Activated naive CD4-positive, alpha-beta T cell treated with anti-CD3 and anti-CD28 coated beads, Interleukin-2, amount 50 U/mL, for 24 hours (primary cell): ENCODE measurements at regions not wholly inside any gene's neighbourhood (a gene's known extent, or its start where the extent isn't known, plus 50 kb on each side); places are given as distances from the start of the nearest gene placed in this dataset.

Experiments
- H3K27ac Mint-ChIP-seq: one replicate; pipeline ENCODE4 v1.8.0; 2021; ENCODE audit warnings: mild to moderate bottlenecking, mixed read lengths
- H3K27me3 Mint-ChIP-seq: one replicate; pipeline ENCODE4 v1.8.0; 2021; ENCODE audit warnings: mixed read lengths
- H3K36me3 Mint-ChIP-seq: one replicate; pipeline ENCODE4 v1.8.0; 2021; ENCODE audit warnings: mixed read lengths
- H3K4me1 Mint-ChIP-seq: one replicate; pipeline ENCODE4 v1.8.0; 2021; ENCODE audit warnings: mixed read lengths
- H3K4me3 Mint-ChIP-seq: one replicate; pipeline ENCODE4 v1.8.0; 2021; ENCODE audit warnings: mild to moderate bottlenecking, mixed read lengths
- H3K9me3 Mint-ChIP-seq: one replicate; pipeline ENCODE4 v1.8.0; 2021; ENCODE audit warnings: mixed read lengths

DNA sequence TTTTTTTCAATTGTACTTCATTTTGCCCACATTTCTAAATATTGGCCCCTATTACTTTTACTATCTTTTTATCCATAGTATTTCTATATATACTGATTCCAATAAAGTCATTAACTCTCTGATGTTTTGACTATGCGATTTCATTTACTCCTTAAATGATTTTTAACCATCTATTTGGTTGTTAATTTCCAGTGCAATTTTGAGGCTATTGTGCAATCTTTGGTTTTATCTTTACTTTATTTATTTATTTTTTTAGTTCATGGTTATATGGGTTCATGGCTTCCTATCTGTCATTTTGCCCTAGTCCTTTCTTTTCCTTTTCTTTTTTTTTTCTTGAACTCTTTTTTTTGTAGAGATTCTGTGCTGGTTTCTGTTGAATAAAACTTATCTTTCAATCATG is 1408.0 kb upstream of the GBE1 start:
- Mint-ChIP-seq H3K27me3 (no peaks in the 10 kb centered on the region), H3K4me3 (no peak overlapping the region), H3K36me3 (no peaks in the 10 kb centered on the region), H3K4me1 (no peaks in the 10 kb centered on the region), H3K9me3 (peaks cover 7% of the 10 kb centered on the region), H3K27ac (no peak overlapping the region)

DNA sequence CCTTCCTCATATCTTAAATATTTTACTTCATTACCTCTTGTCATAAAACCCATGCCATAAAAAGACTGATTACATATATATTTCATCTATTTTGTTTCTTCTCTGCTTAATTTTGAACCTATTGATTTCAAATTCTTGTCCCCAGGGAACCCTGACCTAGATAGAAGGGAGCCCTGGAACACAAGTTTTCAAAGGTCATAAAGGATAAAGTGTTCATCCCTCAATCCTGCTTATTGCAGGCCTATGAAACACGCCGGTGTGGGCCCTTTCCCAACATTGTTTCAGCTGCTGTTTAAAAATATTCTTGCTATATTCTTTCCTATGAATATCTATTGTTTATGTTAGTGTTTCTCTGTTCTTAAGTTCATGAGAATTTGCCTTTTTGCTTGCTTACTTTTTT is 1389.5 kb upstream of the GBE1 start:
- Mint-ChIP-seq H3K27me3 (no peaks in the 10 kb centered on the region), H3K36me3 (no peaks in the 10 kb centered on the region), H3K4me3 (no peak overlapping the region), H3K27ac (no peak overlapping the region), H3K9me3 (peaks cover 4% of the 10 kb centered on the region), H3K4me1 (no peaks in the 10 kb centered on the region)

DNA sequence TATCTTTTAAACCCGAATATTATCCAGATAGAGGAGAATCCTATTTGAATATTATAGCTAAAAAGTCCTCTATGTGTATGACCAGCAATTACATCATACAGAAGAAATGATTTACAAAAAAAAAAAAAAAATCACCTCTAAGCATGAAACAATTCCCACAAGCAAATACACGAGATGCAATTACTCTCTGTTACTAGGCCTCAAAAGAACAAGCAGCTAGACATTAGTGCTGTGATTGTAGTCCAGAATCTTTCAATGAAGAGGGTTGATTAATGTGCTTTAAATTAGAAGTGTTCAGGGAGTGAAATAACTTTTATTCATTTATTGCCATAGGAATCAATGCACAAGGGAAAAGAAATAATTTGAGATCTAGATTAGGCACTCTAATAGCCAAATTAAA is 1379.5 kb upstream of the GBE1 start:
- H3K36me3 Mint-ChIP-seq: no peaks in the 10 kb centered on the region

DNA sequence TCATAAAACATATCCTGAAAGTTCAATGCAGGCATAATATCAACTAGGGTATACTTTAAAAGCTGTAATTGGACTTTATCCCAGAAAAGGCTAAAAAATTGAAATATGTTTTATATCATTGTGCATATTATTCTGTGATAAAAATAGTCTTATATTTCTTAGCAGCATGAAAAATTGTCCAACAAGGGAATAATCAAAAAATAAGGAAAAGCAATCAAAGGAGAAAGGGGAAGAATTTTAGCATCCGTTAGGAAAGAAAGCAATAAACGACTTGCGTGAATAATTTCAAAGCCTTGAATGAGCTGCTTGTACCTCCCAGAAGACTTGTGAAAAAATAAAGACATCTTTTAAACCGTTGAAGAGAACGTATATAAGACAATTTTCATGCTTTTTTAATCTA is 1369.8 kb upstream of the GBE1 start:
- no peak overlapping the region for H3K27ac Mint-ChIP-seq
- peaks cover 4% of the 10 kb centered on the region for H3K9me3 Mint-ChIP-seq
- no peaks in the 10 kb centered on the region for H3K27me3 Mint-ChIP-seq
- no peak overlapping the region for H3K4me3 Mint-ChIP-seq
- no peaks in the 10 kb centered on the region for H3K36me3 Mint-ChIP-seq
- H3K4me1 Mint-ChIP-seq: no peaks in the 10 kb centered on the region

More for the DNA sequence above, 1379.5 kb upstream of the GBE1 start:
- H3K9me3 Mint-ChIP-seq: peaks cover 15% of the 10 kb centered on the region
- no peaks in the 10 kb centered on the region for H3K27me3 Mint-ChIP-seq
- H3K27ac Mint-ChIP-seq: no peak overlapping the region
- no peak overlapping the region for H3K4me3 Mint-ChIP-seq
- H3K4me1 Mint-ChIP-seq: no peaks in the 10 kb centered on the region

DNA sequence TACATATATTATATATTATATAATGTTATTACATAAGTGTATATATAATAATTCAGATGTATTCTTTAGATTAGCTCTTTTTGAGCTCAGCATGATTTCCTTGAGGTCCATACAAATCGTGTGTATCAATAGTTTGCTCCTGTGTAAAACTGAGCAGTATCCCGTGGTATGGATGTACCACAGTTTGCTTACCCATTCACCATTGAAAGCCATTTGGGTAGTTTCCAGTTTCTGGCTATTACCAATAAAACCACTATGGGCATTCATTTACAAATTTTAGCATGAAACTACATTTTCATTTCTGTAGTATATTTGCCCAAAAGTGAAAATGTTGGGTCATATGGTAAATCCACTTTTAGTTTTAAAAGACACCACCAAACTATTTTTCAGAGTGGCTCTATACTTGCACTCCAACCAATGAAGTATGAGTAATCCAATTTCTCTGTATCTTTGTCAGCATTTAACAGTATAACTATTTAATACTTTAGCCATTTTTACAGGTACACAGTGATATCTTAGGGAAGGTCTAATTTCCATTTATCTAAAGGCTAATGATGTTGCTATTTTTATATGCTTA is 1361.4 kb upstream of the GBE1 start:
- no peak overlapping the region for H3K27ac Mint-ChIP-seq

DNA sequence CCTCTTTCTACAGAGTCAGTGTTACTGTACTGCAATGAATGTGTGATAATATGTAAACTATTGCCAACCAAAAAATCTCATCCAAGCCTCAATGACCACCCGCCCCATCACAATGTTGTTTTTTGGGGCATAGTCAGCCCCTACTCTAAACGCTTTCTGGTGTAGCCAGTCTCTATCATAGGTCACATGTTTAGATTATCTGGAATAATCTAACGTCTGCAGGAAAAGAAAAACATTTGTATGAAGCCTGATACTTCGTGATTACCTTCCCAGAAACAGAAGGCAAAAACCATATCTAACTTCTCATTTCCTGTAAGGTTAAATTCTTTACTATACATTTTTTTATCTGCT is 1331.8 kb upstream of the GBE1 start:
- H3K36me3 Mint-ChIP-seq: no peaks in the 10 kb centered on the region
- no peaks in the 10 kb centered on the region for H3K27me3 Mint-ChIP-seq
- H3K27ac Mint-ChIP-seq: no peak overlapping the region
- H3K4me3 Mint-ChIP-seq: no peak overlapping the region
- H3K4me1 Mint-ChIP-seq: no peaks in the 10 kb centered on the region
- H3K9me3 Mint-ChIP-seq: peaks cover 4% of the 10 kb centered on the region

More for the DNA sequence above, 1361.4 kb upstream of the GBE1 start:
- no peaks in the 10 kb centered on the region for H3K27me3 Mint-ChIP-seq
- H3K9me3 Mint-ChIP-seq: peaks cover 4% of the 10 kb centered on the region
- H3K36me3 Mint-ChIP-seq: no peaks in the 10 kb centered on the region
- H3K4me3 Mint-ChIP-seq: no peak overlapping the region
- no peaks in the 10 kb centered on the region for H3K4me1 Mint-ChIP-seq

DNA sequence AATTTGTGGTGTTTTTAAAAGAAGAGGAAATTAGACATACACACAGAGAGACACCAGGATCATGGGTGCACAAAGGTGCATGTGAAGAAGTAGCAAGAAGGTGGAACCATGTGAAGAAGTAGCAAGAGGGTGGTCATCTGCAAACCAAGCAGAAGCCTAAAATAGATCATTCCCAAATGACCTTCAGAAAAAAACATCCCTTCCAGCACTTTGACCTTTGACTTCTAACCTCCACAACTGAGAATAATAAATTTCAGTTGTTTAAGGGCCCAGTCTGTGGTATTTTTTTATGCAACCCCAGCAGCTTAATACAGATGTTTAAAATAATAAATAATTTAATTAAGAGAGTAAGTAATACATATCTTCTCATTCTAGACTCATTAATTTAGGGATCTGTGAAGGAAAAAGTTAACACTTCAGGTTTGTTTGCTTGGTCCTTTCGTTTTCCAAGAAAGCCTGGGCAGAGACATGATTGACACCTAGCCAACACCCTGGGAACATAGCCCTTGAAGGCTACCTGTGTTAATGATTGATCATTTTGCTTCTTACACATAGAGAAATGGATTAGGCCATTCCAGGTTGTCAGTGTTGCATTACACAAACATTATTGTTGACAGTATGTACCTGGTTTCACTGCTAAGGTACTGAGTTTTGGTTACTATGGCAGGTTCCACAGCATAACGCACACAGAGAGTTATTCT is 1331.2 kb upstream of the GBE1 start:
- Mint-ChIP-seq H3K27ac (no peak overlapping the region), H3K9me3 (peaks cover 4% of the 10 kb centered on the region), H3K27me3 (no peaks in the 10 kb centered on the region), H3K4me1 (no peaks in the 10 kb centered on the region), H3K36me3 (no peaks in the 10 kb centered on the region), H3K4me3 (no peak overlapping the region)

DNA sequence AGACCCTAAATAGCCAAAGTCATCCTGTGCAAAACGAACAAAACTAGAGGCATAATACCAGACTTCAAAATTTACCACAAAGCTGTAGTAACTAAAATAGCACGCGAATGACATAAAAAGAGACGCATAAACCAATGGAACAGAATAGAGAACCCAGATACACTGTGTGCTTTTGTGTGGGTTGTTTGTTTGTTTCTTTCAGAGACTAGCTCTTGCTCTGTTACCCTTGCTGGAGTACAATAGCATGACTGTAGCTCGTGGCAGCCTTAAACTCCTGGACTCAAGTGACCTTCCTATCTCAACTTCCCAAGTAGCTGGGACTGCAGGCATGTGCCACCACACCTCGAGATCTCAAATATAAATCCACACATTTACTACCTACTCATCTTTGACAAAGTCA is 1314.6 kb upstream of the GBE1 start:
- H3K27ac Mint-ChIP-seq: no peak overlapping the region
- H3K4me1 Mint-ChIP-seq: no peaks in the 10 kb centered on the region
- no peaks in the 10 kb centered on the region for H3K36me3 Mint-ChIP-seq
- H3K4me3 Mint-ChIP-seq: no peak overlapping the region
- no peaks in the 10 kb centered on the region for H3K27me3 Mint-ChIP-seq
- H3K9me3 Mint-ChIP-seq: peaks cover 25% of the 10 kb centered on the region

DNA sequence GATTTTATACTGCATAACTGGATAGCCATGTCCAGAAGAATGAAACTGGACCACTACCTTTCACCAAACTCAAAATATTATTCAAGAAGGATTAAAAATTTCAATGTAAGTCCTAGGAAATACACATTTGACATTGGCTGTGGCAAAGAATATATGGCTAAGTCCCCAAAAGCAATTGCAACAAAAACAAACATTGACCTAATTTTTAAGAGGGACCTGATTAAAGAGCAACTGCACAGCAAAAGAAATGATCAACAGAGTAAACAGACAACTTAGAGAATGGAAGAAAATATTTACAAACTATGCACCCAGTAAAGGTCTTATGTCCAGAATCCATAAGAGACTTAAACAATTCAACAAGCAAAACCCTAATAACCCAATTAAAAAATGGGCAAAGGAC is 1313.0 kb upstream of the GBE1 start:
- Mint-ChIP-seq H3K9me3 (peaks cover 22% of the 10 kb centered on the region), H3K27ac (no peak overlapping the region), H3K4me1 (no peaks in the 10 kb centered on the region), H3K36me3 (no peaks in the 10 kb centered on the region), H3K4me3 (no peak overlapping the region), H3K27me3 (no peaks in the 10 kb centered on the region)

DNA sequence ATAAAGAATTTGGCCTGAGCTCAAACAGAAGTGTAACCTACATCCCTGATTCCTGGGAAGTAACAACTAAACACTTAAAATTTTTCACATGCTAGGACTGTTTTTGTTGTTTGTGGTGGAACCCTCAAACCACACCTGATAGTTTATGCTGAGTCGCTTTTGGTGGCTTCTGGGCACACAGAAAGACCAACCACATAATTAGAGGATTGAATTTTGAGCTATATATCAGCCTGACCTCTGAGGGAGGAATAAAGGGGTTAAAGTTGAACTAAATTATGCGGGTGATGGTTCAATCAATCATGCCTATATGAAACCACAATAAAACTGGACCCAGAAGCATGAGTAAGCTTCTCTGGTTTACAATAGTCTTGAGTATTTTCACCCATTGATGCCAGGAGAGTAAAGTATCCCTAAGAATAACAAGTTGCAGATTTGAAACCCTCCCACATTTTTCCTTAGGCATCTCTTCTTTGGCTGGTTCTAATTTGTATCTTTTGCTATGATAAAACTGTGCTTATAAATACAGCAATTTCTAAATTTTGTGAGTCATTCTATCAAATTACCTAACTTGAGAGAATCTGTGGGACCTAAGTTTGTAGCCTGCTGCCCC is 1304.5 kb upstream of the GBE1 start:
- Mint-ChIP-seq H3K27ac (no peak overlapping the region), H3K36me3 (no peaks in the 10 kb centered on the region), H3K9me3 (peaks cover 12% of the 10 kb centered on the region), H3K4me1 (no peaks in the 10 kb centered on the region), H3K27me3 (no peaks in the 10 kb centered on the region), H3K4me3 (no peak overlapping the region)

DNA sequence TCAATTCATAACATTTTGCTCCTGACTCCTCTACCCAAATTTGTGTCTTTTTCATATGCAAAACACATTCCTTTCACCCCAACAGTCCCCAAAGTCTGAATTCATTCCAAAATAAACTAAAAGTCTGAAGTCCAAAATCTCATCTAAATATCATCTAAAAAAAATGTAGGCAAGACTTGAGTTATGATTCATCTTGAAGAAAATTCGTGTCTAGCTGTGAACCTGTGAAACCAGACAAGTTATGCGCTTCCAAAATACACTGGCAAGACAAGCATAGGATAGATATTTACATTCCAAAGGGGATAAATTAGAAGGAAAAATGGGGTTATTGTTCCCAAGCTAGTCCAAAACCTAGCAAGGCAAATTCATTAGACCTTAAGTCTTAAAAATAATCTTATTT is 1302.0 kb upstream of the GBE1 start:
- Mint-ChIP-seq H3K27me3 (no peaks in the 10 kb centered on the region), H3K36me3 (no peaks in the 10 kb centered on the region), H3K4me1 (no peaks in the 10 kb centered on the region), H3K4me3 (no peak overlapping the region), H3K9me3 (peaks cover 12% of the 10 kb centered on the region), H3K27ac (no peak overlapping the region)

DNA sequence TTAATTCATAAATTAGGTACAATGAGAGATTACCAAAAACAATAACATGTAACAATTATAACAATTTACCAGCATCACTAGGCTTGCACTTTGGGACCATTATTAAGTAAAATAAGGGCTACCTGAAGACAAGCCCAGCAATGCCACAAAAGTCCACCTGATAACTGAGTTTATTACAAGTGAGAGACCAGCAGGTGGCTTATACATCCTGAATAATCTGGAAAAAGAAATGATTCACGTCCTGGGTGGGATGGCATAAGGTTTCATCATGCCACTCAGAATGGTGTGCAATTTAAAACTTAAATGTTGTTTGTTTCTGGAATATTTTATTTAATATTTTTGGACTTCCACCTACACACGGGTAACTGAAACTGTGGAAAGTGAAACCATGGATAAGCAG is 1287.1 kb upstream of the GBE1 start:
- Mint-ChIP-seq H3K27me3 (no peaks in the 10 kb centered on the region), H3K4me3 (no peak overlapping the region)

DNA sequence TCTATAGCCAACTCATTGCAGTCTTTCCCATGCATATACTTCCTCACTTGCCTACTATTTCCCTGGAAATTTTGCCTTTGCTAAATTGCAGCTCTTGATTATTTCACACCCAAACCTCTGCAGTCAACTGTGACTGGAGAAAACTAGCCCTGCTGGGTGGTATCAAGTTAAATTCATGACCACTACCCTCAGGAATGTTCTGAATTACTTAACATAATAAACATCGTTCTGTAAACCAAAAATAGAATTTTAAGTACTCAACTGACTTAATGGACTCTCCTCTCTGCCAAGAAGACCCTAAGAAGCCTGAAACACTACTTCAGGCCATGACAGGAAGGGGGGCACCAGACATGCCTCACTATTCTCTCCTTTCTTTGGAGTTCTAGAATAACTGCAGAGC is 1278.0 kb upstream of the GBE1 start:
- Mint-ChIP-seq H3K27ac (no peak overlapping the region), H3K9me3 (peaks cover 3% of the 10 kb centered on the region), H3K4me3 (no peak overlapping the region), H3K4me1 (no peaks in the 10 kb centered on the region), H3K27me3 (no peaks in the 10 kb centered on the region), H3K36me3 (no peaks in the 10 kb centered on the region)

More for the DNA sequence above, 1287.1 kb upstream of the GBE1 start:
- no peaks in the 10 kb centered on the region for H3K9me3 Mint-ChIP-seq
- H3K27ac Mint-ChIP-seq: no peak overlapping the region
- no peaks in the 10 kb centered on the region for H3K4me1 Mint-ChIP-seq
- no peaks in the 10 kb centered on the region for H3K36me3 Mint-ChIP-seq

DNA sequence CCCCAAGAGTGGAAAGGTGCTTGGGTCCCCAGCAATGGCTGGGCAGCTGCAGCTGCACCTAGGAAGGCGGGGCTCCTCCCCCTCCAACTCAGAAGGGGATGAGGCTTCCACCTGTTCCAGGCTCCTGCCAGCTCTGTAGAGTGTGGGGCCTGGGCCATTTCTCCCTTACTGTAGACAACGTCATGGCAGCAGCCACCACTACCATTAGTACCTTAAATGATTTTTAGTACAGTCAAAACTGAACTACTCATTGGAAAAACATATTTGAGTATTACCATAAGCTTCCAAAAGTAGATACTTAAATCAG is 1274.2 kb upstream of the GBE1 start:
- no peak overlapping the region for H3K27ac Mint-ChIP-seq
- peaks cover 3% of the 10 kb centered on the region for H3K9me3 Mint-ChIP-seq
- H3K27me3 Mint-ChIP-seq: no peaks in the 10 kb centered on the region
- H3K36me3 Mint-ChIP-seq: no peaks in the 10 kb centered on the region
- H3K4me1 Mint-ChIP-seq: no peaks in the 10 kb centered on the region
- H3K4me3 Mint-ChIP-seq: no peak overlapping the region

DNA sequence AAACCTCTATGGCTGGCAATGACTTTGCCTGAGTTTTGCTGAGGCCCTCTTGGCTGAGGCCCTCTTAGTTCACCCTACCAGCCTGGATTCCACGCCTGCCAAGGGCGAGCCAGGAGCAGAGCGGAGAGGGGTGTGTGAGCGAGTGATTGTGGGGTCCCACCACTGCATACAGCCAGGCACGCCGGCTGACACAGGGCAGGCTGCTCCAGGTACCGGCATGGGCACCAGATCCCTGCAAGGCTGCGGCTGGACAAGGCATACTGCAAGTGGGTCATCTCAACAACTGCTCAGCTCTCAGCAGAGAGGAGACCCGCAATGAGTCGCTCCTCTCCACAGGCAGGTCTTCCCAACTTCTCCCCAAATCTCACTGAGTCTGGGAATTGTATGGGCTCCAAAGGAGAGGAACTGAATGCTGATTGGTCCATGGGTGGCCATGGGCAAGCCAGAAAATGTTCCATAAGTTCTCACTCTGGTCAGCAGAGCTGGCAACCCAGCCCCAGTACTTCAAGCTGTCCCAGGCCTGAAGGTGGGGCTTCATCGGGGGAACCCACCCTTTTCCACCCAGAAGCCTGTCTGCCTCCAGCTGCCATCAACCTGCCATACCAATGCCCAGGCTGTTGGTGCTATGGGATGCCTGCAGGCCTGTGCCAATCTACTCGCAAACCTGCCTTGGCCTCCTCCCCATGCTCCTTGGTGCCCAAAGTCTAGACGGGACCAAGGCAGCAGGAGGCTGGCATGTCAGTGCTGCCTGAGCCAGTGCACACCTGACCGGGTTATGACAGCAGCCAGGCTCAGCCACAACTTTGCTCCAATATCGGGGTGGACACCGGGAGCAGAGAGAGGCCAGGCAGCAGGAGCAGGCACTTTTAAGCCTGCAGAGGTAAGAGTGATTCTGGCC is 1273.6 kb upstream of the GBE1 start:
- Mint-ChIP-seq H3K9me3 (no peaks in the 10 kb centered on the region), H3K27me3 (no peaks in the 10 kb centered on the region), H3K4me3 (no peak overlapping the region), H3K27ac (no peak overlapping the region), H3K36me3 (no peaks in the 10 kb centered on the region), H3K4me1 (no peaks in the 10 kb centered on the region)

DNA sequence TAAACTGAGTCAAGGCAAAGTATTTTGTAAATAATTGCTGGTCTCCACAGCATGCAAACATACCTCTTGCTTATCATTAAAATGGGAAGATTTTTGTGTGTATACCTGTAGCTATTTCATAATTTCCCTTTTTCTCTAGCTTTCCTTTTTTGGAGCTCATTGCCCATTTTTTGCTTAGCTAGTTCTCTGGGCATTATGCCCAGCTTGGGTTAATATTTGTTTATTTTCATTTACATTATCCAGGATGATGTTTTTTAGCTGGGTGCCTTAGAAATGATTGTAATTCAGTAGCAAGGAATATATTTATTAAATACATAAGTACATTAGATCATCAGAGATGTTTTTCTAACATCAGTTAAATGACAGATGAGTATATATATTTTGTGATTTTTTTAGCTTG is 1271.7 kb upstream of the GBE1 start:
- H3K27me3 Mint-ChIP-seq: no peaks in the 10 kb centered on the region

More for the DNA sequence above, 1271.7 kb upstream of the GBE1 start:
- Mint-ChIP-seq H3K27ac (no peak overlapping the region), H3K36me3 (no peaks in the 10 kb centered on the region), H3K4me1 (no peaks in the 10 kb centered on the region), H3K9me3 (no peaks in the 10 kb centered on the region), H3K4me3 (no peak overlapping the region)
